Activated CD8-positive, alpha-beta T cell treated with anti-CD3 and anti-CD28 coated beads for 36 hours (primary cell): ENCODE measurements at regions not wholly inside any gene's neighbourhood (a gene's known extent, or its start where the extent isn't known, plus 50 kb on each side); places are given as distances from the start of the nearest gene placed in this dataset.

Experiments used
- ATAC-seq: fragments of 200-7000 bp; cut with Tn5 transposase; one replicate; pipeline ENCODE4 v1.10.0; 2021; ENCODE audit warnings: mild to moderate bottlenecking, moderate library complexity
- CTCF ChIA-PET: fragments of 350-600 bp; sonication (Branson Sonifier 250); formaldehyde crosslinking; loops from one replicate; lab custom pipeline; 2021; ENCODE audit warnings: antibody characterized with exemption; lab: Charles Lee
- POLR2A ChIA-PET: fragments of 350-600 bp; sonication (Branson Sonifier 250); formaldehyde crosslinking; loops from one replicate; lab custom pipeline; 2021; ENCODE audit warnings: antibody characterized with exemption; lab: Charles Lee
- DNase-seq: peaks from one replicate; pipeline ENCODE4 v3.0.0-alpha.2; 2020
- H3K27ac Mint-ChIP-seq: one replicate; pipeline ENCODE4 v1.8.0; 2021; ENCODE audit warnings: mild to moderate bottlenecking, mixed read lengths
- H3K27me3 Mint-ChIP-seq: one replicate; pipeline ENCODE4 v1.8.0; 2021; ENCODE audit warnings: mixed read lengths
- H3K36me3 Mint-ChIP-seq: one replicate; pipeline ENCODE4 v1.8.0; 2021; ENCODE audit warnings: low read depth, mixed read lengths
- H3K4me1 Mint-ChIP-seq: one replicate; pipeline ENCODE4 v1.8.0; 2021; ENCODE audit warnings: low read depth, mixed read lengths
- H3K4me3 Mint-ChIP-seq: one replicate; pipeline ENCODE4 v1.8.0; 2021; ENCODE audit warnings: mild to moderate bottlenecking, moderate library complexity, mixed read lengths
- H3K9me3 Mint-ChIP-seq: one replicate; pipeline ENCODE4 v1.8.0; 2021; ENCODE audit warnings: mixed read lengths
- intact Hi-C: fragments of 100-400 bp; cut with micrococcal nuclease; formaldehyde crosslinking; loops from one replicate; pipeline ENCODE4 v1.10.0; 2022
- TF ChIP-seq, protein P1 (sequence below): fragments of 200-600 bp; IDR thresholded peaks from one replicate; pipeline ENCODE4 v1.8.0; 2022; ENCODE audit warnings: antibody characterized with exemption, mild to moderate bottlenecking

- H3K27me3 Mint-ChIP-seq = no peaks in the 10 kb centered on the region
- ATAC-seq (no peak), DNase-seq (no peak)
- no peaks in the 10 kb centered on the region for H3K4me1 Mint-ChIP-seq
- H3K9me3 Mint-ChIP-seq = no peaks in the 10 kb centered on the region
- ChIA-PET CTCF (no interaction called here), POLR2A (no interaction called here)
- no peak overlapping the region for H3K4me3 Mint-ChIP-seq
- TF ChIP-seq, protein P1, sequence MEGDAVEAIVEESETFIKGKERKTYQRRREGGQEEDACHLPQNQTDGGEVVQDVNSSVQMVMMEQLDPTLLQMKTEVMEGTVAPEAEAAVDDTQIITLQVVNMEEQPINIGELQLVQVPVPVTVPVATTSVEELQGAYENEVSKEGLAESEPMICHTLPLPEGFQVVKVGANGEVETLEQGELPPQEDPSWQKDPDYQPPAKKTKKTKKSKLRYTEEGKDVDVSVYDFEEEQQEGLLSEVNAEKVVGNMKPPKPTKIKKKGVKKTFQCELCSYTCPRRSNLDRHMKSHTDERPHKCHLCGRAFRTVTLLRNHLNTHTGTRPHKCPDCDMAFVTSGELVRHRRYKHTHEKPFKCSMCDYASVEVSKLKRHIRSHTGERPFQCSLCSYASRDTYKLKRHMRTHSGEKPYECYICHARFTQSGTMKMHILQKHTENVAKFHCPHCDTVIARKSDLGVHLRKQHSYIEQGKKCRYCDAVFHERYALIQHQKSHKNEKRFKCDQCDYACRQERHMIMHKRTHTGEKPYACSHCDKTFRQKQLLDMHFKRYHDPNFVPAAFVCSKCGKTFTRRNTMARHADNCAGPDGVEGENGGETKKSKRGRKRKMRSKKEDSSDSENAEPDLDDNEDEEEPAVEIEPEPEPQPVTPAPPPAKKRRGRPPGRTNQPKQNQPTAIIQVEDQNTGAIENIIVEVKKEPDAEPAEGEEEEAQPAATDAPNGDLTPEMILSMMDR = no peak
- H3K27ac Mint-ChIP-seq = no peak overlapping the region
- no peaks in the 10 kb centered on the region for H3K36me3 Mint-ChIP-seq
- intact Hi-C loops = no loop called here
These were observed 146.6 kb upstream of the RFX3 start for GRCh38 chr9:3672399-3672798.

DNA sequence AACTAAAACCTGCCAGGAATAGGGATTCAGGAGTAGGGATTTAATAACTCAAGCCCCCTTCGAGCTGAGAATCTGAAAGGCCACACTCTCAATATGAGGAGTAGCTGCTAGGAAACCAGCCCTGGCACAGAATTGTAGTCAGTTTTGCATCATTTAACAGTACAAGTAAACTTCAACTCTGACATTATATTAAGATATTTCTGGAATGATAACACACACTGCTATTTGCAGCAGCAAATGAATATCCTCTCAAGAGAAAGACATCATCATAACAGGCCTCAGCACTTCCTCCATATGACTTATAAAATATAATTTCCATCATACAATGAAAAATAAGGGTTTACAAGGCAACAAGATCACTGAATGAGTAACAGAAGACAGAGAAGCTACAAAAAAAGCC, 138.2 kb upstream of the RFX3 start:
- ATAC-seq (no peak), DNase-seq (no peak)
- intact Hi-C loops = no loop called here
- CTCF ChIA-PET = interaction anchor here (0.5 kb wide), 1 partner anchor 10 kb away, joined by 3 read pairs; no protein-coding TSS in a partner anchor
- Mint-ChIP-seq H3K27me3 (no peaks in the 10 kb centered on the region), H3K4me3 (no peak overlapping the region), H3K27ac (no peak overlapping the region), H3K9me3 (no peaks in the 10 kb centered on the region), H3K4me1 (no peaks in the 10 kb centered on the region), H3K36me3 (no peaks in the 10 kb centered on the region)
- POLR2A ChIA-PET = interaction anchor here (0.6 to 0.7 kb wide), 2 partner anchors 83 to 445 kb away, joined by 3 read pairs; no protein-coding TSS in a partner anchor
- TF ChIP-seq, protein P1 = no peak

DNA sequence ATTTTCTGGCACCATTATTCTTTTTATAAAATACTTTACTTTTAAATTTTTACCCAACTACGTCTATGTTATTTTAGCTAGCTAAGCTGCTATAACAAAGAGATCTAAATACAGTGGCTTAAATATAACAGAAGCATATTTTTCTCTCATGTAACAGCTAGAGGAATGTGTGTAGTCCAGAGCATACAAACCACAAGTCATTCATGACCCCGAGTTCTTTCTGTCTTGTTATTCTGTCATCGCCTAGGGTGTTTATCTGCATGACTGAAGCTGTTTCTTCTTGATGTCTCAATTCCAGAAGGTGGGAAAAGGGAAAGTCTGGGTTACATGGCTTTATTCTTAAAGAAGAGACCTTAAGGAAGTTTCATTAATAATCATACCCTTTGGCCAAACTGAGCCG, 136.9 kb upstream of the RFX3 start:
- CTCF ChIA-PET = no interaction called here
- intact Hi-C loops = no loop called here
- TF ChIP-seq, protein P1 = no peak
- Mint-ChIP-seq H3K27ac (no peak overlapping the region), H3K27me3 (no peaks in the 10 kb centered on the region), H3K4me3 (no peak overlapping the region), H3K4me1 (no peaks in the 10 kb centered on the region), H3K36me3 (no peaks in the 10 kb centered on the region), H3K9me3 (no peaks in the 10 kb centered on the region)
- no peak for ATAC-seq
- DNase-seq = no peak
- POLR2A ChIA-PET = no interaction called here

GRCh38 chr9:3660936-3661335, 135.1 kb upstream of the RFX3 start:
- intact Hi-C loops = no loop called here
- TF ChIP-seq, protein P1 = no peak
- ATAC-seq (no peak), DNase-seq (no peak)
- Mint-ChIP-seq H3K4me1 (peaks cover 2% of the 10 kb centered on the region), H3K27me3 (no peaks in the 10 kb centered on the region), H3K4me3 (no peak overlapping the region), H3K9me3 (no peaks in the 10 kb centered on the region), H3K36me3 (no peaks in the 10 kb centered on the region), H3K27ac (no peak overlapping the region)
- POLR2A ChIA-PET = no interaction called here
- CTCF ChIA-PET = no interaction called here

DNA sequence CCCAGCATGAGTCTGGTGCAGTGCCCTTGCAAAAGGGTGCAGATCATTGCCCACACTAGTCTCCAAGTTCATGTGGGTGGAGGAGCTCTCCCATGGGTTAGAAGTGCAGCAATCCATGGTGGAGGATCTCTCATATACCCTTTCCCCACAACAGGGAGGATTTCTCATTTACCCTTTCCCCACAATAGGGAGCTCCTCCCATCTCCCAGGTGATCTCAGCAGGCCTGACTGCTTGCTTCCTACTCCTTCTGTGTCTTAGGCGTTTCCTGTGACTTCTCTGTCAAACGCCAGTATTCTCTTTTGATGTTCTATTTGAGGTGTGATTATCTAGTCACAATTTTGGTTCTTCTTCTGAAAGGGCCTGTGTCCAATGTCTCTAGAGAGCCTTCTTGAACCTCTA, 133.8 kb upstream of the RFX3 start:
- no peak overlapping the region for H3K4me3 Mint-ChIP-seq
- intact Hi-C loops = no loop called here
- ATAC-seq (no peak), DNase-seq (no peak)
- CTCF ChIA-PET = interaction anchor here (0.9 kb wide), 1 partner anchor 419 kb away, joined by 3 read pairs; no protein-coding TSS in a partner anchor
- POLR2A ChIA-PET = no interaction called here
- peaks cover 2% of the 10 kb centered on the region for H3K4me1 Mint-ChIP-seq
- H3K27me3 Mint-ChIP-seq = no peaks in the 10 kb centered on the region
- H3K9me3 Mint-ChIP-seq = no peaks in the 10 kb centered on the region
- H3K36me3 Mint-ChIP-seq = no peaks in the 10 kb centered on the region
- TF ChIP-seq, protein P1 = no peak
- H3K27ac Mint-ChIP-seq = no peak overlapping the region
